GM18508 (cell line): ENCODE measurements at regions not wholly inside any gene's neighbourhood (a gene's known extent, or its start where the extent isn't known, plus 50 kb on each side); places are given as distances from the start of the nearest gene placed in this dataset.
"Not testable (repeated sequence)": the region's sequence is repeated elsewhere in the genome, so short reads cannot be mapped to it uniquely, and the experiment has no call there.

Experiments used
- ATAC-seq: cut with Tn5 transposase; IDR thresholded peaks from one replicate; pipeline ENCODE4 v1.9.1; 2021; ENCODE audit warnings: moderate number of reproducible peaks; ENCODE audit not compliant: insufficient read depth, unreplicated experiment

DNA sequence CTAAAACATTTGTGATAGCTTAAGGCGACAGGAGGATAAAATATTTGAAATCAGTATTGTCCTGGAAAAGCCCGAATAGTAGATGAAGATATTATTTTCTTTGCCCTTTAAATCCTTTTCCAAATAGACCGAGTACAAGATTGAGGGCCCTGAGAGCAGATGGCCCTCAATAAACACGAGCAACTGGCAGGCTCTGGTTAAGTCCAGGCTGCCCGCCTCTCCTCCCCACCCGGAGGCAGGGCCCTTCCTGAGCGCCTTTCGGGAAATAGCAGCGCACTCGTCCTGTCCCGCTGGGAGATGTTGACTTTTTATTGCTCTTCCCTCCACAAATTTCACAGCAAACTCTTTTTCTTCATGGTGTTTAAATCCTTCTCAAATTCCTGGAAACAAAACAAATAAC is 50.8 kb upstream of the MAX start:
- no peak for ATAC-seq

- no peak for ATAC-seq
Observed at GRCh38 chr14:65156568-65157366, 54.5 kb upstream of the MAX start.

GRCh38 chr14:65159281-65160062 is 57.2 kb upstream of the MAX start:
- ATAC-seq, result peak; percentile 79

DNA sequence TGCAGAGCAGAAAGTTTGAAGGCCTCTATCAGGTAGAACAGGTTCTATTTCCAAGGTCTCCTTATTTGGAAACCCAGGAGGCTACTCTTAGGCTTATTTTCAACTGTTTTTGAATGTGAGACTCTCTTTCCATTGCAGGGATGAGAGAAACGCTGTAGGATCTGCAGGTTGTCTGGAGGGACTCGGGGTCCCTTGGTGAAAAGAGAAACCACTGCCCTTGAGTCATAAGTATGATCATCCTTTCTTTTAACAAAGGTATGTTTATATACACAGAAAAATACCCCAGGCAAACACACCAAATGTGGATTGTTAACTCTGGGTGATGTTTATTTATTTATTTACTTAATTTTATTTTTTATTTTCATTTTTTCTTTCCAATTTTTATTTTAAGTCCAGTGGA is 57.8 kb upstream of the MAX start:
- no peak for ATAC-seq

- no peak for ATAC-seq
Observed at GRCh38 chr14:65162031-65162430, 59.7 kb upstream of the MAX start.

DNA sequence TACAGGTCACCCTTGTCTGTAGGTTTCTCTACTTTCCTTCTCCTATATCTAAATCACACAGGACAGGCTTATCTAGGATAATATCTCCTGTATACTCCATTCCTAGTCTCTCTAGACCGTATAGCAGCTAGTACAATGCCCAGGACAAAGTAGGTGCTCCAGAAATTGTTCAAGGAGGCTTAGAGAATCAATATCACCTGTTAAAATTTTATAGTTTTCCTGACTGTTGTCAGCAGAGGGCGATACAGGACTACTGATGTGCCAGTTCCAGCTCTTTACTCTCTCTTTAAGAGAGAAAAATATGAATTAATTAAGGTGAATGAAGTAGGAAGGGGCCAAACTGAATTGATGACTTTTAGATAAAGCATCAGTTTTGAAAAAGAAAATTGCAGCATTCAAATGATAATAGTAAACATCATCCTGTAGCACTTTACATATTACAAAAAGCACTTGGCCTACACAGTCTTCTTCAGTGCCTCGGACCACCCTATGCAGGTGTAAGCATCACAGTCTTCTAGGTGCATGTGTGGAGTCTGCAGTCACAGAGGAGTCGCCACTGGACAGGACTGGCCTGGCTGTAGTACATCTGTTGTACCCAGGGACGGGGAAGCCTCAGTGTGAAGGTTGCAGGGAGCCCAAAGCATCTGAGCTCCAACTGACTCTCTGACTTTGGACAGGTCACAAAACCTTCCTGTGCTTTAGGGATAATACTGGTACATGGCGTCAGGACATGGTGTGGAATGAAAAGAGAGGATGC is 61.9 kb upstream of the MAX start:
- no peak for ATAC-seq

DNA sequence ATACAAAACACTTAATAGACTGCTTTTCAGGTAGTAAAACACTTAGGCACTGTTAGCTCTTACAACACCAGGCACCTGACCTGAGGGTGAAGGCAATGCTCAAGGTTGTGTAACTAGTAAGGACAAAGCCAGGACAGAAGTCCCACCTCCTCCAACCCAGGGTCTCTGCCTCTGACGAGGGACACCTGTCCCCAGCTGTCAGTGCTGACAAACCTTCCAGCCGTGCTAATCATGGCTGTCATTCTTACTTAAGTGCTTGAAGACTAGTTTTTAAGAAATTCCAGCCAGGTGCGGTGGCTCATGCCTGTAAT is 62.5 kb upstream of the MAX start:
- ATAC-seq, result no peak

DNA sequence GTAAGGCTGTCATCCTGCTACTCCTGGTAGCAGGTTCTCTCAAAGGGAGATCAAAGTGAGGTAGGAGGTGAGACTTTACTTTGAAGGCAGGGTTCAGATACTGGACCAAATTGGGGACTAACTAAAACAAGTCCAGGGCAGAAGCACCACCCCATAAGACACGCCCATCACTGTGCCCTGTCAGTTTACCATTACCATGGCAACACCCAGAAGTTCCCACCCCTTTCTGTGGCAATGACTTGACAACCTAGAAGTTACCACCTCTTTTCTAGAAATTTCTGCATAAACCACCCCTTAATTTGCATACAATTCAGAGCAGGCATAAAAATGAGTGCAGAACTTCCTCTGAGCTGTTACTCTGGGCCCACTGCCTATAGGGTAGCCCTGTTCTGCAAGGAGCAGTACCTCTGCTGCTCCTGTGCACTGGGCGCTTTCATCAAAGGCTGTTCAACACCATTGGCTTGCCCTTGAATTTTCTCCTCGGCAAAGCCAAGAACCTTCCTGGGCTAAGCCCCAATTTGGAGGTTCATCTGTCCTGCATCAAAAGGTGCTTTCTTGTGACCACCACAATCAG is 64.8 kb upstream of the MAX start:
- no peak for ATAC-seq

DNA sequence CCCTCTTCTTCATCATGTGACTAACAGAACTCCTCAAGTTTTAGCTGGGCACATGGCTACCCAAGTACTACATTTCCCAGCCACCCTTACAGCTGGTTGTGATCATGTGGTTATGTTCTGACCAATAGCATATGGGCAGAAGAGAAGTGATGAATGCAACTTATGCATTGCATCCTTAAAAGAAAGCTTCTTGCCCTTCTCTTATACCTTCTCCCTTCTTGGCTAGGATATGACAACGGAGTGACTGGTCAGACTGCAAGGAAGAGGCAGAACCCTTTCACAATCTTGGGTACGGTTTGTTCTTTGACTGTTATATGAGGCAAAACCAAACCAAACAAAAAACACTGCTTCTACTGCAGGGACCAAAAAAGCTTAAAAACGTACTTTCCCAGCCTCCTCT is 66.5 kb upstream of the MAX start:
- ATAC-seq, result no peak

DNA sequence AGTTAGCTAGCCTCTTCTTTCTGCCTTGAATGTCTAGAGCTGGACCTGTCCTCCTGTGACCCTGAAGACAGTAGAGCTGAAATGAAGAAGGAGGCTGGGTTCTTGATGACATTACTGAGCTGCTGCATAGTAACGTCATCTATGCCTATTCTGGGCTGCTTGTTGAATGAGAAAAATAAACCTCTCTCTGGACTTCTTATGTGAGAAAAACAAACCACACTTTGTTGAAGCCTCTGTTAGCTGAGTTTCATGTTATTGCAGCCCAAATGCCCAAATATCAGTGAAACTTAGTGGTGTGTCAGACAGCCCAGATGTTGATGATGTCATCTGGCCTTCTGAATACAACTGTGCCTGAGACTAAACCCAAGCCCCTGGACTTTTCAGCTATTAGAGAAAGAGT is 67.0 kb upstream of the MAX start:
- peak; percentile 72 for ATAC-seq

GRCh38 chr14:65170318-65170717 is 68.0 kb upstream of the MAX start:
- ATAC-seq, result no peak

DNA sequence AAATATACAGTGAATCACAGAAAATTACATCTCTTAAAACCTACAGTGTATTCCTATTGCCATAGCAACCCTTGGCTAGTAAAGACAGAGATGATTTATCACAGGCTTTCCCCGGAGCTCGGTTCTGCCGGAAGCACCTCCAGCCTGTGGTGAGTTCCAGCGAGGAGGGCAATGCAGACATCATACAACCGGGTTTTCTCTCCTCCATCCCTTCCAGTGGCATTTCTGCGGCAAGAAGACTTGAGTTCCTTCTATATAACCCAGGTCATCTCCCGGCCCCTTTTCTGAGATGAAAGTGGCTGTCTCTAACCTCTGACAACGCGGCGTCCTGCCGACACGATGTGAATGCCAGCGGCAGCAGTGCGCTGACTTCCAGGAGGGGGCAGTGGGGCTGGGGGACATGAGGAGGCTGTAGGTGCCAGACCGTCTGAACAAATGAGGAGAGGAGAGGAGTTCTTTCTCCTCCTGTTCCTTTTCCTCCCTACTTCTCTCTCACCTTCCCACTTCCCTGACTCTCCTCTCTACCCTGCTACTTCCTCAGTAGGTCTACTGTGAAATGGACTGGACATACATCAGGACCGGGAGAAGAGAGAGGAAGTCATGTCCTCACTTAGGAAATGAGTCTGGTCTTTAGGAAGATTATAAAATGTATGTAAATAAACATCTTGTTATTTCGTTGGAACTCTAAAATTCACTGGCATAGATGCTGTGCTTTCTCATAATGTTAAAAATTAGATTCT is 68.6 kb upstream of the MAX start:
- no peak for ATAC-seq

DNA sequence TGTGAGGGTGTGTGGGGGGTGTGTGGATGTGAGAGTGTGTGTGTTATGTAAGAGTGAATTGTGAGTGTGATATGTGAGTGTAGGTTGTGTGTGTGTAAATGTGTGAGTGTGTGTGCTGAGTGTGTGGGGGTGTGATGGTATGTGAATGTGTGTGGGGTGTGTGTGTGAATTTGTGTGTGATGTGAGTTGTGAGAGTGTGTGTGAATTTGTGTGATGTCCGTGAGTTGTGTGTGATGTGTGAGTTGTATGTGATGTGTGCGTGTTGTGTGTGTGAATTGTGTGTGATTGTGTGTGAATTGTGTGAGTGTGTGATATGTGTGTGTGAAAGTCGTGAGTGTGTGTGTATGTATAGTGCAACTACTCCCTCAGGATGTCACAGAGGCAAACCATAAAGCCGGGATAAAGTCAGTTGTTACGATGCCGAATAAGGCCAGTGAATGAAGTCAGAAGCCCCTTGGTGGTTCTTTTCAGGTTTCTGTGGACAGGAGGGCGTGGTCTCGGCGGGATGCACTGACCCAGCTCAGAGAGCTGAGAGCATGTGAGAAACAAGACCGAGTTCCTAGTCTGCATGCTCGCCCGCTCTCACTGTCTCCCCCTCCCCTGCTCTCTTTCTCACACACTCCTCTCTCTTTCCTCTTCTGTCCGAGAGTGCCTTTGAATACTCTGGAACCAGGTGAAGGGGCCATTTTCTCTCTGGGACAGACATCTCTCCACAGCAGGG is 71.8 kb upstream of the MAX start:
- no peak for ATAC-seq

- no peak for ATAC-seq
Observed at GRCh38 chr14:65174783-65175182, 72.5 kb upstream of the MAX start.

- ATAC-seq, result no peak
Observed at GRCh38 chr14:65177551-65177950, 75.2 kb upstream of the MAX start.

DNA sequence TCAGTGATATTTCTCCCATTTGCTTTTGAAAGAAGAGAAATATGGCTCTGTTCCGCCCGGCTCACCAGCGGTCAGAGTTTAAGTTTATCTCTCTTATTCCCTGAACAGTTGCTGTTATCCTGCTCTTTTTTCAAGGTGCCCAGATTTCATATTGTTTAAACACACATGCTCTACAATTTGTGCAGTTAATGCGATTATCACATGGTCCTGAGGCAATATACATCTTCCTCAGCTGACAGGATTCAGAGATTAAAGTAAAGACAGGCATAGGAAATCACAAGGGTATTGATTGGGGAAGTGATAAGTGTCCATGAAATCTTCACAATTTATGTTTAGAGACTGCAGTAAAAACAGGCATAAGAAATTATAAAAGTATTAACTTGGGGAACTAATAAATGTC is 76.9 kb upstream of the MAX start:
- ATAC-seq, result not testable (repeated sequence)

- peak; percentile 84 for ATAC-seq
Observed at GRCh38 chr14:65179918-65180724, 77.8 kb upstream of the MAX start.

DNA sequence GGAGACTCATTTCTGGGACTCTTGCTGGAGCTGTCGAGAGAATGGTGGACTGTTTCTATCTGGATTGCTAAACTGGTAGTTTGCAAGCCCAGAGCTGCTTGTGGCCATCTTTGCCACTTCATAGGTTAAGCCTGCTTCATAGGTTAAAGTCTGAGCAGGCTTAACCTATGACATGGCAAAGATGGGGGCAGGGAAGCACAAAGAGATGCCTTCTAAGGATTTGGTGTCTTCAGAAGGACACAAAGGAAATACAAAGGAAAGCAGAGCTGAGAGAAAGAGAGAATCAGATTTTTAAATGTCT is 78.4 kb upstream of the MAX start:
- no peak for ATAC-seq
